ENCODE measurements at regions not wholly inside any gene's neighbourhood (a gene's known extent, or its start where the extent isn't known, plus 50 kb on each side); places are given as distances from the start of the nearest gene placed in this dataset.

- H3K9me3 ChIP-seq (ENCODE audit: control insufficient read depth, insufficient read depth, low read length) = peaks cover 21% of the 10 kb centered on the region
- no peaks in the 10 kb centered on the region for H3K27me3 ChIP-seq (ENCODE audit: control insufficient read depth, insufficient read depth, low read length)
- H3K9me1 ChIP-seq (ENCODE audit: insufficient read depth, low read length) = no peaks in the 10 kb centered on the region
- no peak overlapping the region for H3K4me3 ChIP-seq (ENCODE audit: insufficient read depth, low read depth, low read length)
- ATAC-seq (ENCODE audit: low read depth) (no peak), DNase-seq (no peak)
- H3K4me1 ChIP-seq (ENCODE audit: control insufficient read depth, insufficient read depth, low read length) = no peaks in the 10 kb centered on the region
- no peak overlapping the region for H3K18ac ChIP-seq (ENCODE audit: low read depth, low read length)
- no peak overlapping the region for H2BK20ac ChIP-seq (ENCODE audit: low read depth, low read length)
- H3K14ac ChIP-seq (replicated peaks; ENCODE audit: low read depth, low read length) = no peak overlapping the region
- no peak overlapping the region for H2AK9ac ChIP-seq (replicated peaks; ENCODE audit: low read depth, low read length, poor library complexity)
- H2BK120ac ChIP-seq (ENCODE audit: low read depth, low read length) = no peak overlapping the region
- no peaks in the 10 kb centered on the region for H3K36me3 ChIP-seq (ENCODE audit: control insufficient read depth, insufficient read depth, low read length)
- no peak overlapping the region for H3K23ac ChIP-seq (ENCODE audit: low read depth, low read length)
- BruUV-seq (replicated peaks) = no TSS peak
- H3K79me1 ChIP-seq (ENCODE audit: low read depth in 1 of 2, low read length in 2 of 2) = no peaks in the 10 kb centered on the region
- ChIA-PET CTCF (no interaction called here), POLR2A (ENCODE audit: unreplicated experiment) (no interaction called here)
- no peak overlapping the region for H3K4me2 ChIP-seq (ENCODE audit: low read depth, low read length)
- no CpG with 5 or more reads among the region's 1 CpG for WGBS, 2 experiments (ENCODE audit: extremely low coverage in 2 of 2, insufficient read length in 1 of 2)
- no peak overlapping the region for H3K4ac ChIP-seq (ENCODE audit: low read depth, low read length)
- H4K8ac ChIP-seq (ENCODE audit: low read depth in 2 of 2, low read length in 2 of 2) = no peak overlapping the region
- H2AK5ac ChIP-seq (ENCODE audit: low read depth, low read length) = no peak overlapping the region
- intact Hi-C loops (cut with micrococcal nuclease) = no loop called here
- in situ Hi-C loops (cut with MboI; ENCODE audit: low sequenced_read_pairs) = no loop called here
- no peak overlapping the region for H3K9ac ChIP-seq (ENCODE audit: low read depth, low read length)
- no peak overlapping the region for H4K5ac ChIP-seq (ENCODE audit: low read depth, low read length)
- no peak overlapping the region for H4K91ac ChIP-seq (ENCODE audit: insufficient read depth, low read depth, low read length)
- H2BK15ac ChIP-seq (ENCODE audit: low read depth, low read length) = no peak overlapping the region
- dilution Hi-C loops (cut with HindIII; ENCODE audit: low sequenced_read_pairs, unreplicated experiment) = no loop called here
- H2AFZ ChIP-seq (replicated peaks; ENCODE audit: low read length, poor library complexity) = no peak overlapping the region
- TF ChIP-seq NFE2L2 (IDR thresholded peaks at IDR 0.05; ENCODE audit: low read depth, low read length) = no peak
- no peak overlapping the region for H3K56ac ChIP-seq (ENCODE audit: extremely low read depth, insufficient read depth, low read length)
- no peak overlapping the region for H2BK5ac ChIP-seq (ENCODE audit: low read depth, low read length, poor library complexity, severe bottlenecking)
- no peaks in the 10 kb centered on the region for H4K20me1 ChIP-seq (ENCODE audit: insufficient read depth, low read length)
- H3K27ac ChIP-seq (ENCODE audit: insufficient read depth, low read length) = no peak overlapping the region
Observed at GRCh38 chr20:60800185-60800584, 451.9 kb upstream of the CDH4 start.
